ENCODE measurements at regions not wholly inside any gene's neighbourhood (a gene's known extent, or its start where the extent isn't known, plus 50 kb on each side); places are given as distances from the start of the nearest gene placed in this dataset.
A peak's percentile ranks its signal among the peaks of the same experiment; 100 is the strongest.

DNA sequence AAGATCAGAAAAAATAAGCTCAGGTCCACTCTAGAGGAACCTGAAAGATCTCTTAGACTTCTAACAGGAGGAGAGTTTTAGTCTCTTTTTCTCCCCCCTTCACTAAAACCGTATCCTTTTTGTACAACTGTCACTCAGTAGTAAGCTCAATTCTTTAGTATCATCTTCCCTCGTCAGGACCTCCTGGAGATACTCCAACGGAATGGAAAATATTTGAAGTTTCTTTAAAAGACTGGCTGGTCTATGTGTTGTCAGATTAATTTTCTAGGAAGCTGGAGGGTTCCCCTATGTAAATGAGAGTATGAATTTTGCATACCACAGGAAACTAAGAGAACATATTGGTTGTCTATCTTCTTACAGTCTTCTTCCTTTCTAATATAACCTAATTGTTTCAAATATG is 747.7 kb upstream of the CBLB start:
- no peak for DNase-seq (ENCODE audit: low read depth)

GRCh38 chr3:106617276-106617675 is 748.5 kb upstream of the CBLB start:
- DNase-seq (ENCODE audit: low read depth), result no peak

- no peak for DNase-seq (ENCODE audit: low read depth)
Measured at GRCh38 chr3:106620646-106621045, 751.8 kb upstream of the CBLB start.

- DNase-seq (ENCODE audit: low read depth), result no peak
Measured at GRCh38 chr3:106624154-106624553, 753.1 kb upstream of the CCDC54 start.

- DNase-seq (ENCODE audit: low read depth), result no peak
Measured at GRCh38 chr3:106628407-106628806, 748.8 kb upstream of the CCDC54 start.

- no peak for DNase-seq (ENCODE audit: low read depth)
Measured at GRCh38 chr3:106629215-106629832, 747.9 kb upstream of the CCDC54 start.

DNA sequence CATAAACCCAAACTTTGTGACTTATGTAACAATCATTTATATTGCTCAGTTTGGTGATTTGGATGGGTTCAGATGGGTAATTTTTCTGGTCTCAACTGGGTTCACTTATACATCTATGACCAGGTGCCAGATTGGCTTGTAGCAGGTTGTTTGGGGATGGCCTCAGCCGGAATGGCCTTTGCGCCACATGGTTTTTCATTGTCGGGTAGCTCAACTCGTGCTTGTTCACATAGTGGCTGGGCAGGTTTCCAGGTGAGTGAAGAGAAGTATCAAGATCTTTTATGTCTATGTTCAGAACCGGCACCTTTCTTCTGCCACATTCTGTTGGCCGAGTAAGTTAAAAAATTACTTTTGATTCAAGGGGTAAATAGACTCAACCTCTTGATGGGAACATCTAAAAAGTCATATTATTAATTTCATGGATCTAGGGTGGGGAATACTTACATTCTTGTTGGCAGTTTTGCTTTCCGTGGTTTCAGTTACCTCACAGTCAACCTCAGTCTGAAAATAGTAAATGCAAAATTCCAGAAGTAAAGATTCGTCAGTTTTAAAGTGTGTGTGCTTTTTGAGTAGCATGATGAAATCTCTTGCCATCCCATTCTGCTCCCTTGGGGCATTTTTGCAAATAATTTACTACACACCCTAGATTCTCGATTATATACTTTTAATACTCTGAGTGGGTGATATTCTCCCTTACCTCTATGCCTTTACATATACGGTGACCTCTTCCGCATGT is 745.7 kb upstream of the CCDC54 start:
- no peak for DNase-seq (ENCODE audit: low read depth)

- peak; percentile 64 for DNase-seq (ENCODE audit: low read depth)
Measured at GRCh38 chr3:106635271-106635670, 742.0 kb upstream of the CCDC54 start.

DNA sequence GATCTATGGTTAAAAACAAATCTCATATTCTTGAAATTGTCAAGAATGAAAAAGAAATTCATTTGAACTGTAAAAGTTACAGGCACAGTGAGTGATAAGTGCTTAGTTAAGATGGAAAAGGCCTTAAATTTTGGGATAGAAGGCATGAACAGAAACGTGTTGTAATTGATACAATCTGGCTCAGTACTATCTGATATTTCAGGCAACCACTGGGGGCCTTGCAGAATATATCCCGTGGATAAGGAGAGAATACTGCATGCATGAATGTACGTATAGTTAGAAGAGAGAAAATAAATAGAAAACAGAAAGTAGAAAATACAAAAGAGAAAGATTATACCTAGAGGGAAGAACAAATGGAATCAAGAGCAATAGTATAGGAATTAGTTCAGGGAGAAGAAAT is 741.4 kb upstream of the CCDC54 start:
- no peak for DNase-seq (ENCODE audit: low read depth)

DNA sequence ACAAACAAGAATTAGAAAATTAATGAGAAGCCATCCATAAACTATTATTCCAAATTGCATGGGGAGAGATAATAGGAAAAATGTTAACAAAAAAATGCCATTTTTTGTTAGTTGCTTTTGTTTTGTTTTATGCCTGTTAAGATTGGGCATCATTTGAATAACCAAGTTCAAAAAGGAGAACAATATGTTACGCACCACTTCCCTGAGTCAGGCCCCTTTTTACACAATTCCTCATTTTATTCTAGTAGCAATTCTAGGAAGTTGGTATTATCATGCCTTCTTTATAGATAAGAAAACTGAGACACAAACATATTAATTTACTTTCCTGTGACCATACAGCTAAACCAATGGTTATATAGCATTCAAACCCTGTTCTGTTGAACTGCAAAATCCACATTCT is 736.9 kb upstream of the CCDC54 start:
- no peak for DNase-seq (ENCODE audit: low read depth)

DNA sequence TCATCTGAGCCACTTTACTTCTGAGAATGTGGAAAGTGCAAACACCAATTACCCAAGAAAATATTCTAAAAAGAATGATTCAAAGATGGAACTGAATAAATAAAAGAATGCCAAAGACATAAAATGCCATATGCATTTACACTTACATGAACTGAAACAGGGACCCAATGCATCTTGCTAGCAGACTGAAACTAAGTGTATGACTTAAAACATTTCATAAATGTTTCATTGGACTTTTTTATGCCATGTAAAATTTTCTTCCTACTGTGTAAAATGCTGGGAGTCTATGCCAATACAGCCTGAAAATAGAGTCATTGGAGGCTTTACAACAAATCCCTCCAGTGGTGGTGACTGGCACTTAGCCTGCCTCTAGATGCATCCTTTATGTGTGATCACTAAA is 735.1 kb upstream of the CCDC54 start:
- no peak for DNase-seq (ENCODE audit: low read depth)

GRCh38 chr3:106643684-106644161 is 733.5 kb upstream of the CCDC54 start:
- DNase-seq (ENCODE audit: low read depth), result no peak

DNA sequence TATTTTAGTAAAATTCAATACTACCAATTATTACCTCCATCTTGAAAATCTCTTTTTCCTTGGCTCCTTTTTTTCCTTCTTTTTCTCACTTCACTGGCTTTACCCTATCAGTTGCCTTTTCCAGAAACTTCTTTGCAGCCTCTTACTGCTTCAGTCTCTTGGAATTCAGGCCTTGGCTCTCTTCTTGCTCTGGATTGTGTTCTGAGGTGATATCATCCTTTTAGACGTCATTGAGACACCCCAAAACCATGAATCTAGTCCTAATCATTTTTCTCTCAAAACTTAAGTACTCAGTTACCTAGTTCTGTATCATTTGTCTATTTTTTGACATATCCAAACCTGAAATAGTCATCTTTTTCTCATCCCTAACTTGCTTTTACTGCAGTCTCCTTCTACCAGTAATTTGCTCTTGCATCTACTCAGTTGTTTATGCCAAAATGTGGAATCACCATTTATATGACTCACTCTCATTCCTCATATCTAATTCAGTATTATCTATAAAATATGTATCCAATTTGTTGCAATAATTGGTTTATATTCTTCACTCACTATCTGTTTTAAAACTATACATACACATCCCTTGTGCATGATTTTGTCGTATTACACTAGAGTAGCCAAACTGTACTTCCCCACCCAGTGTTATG is 703.2 kb upstream of the CCDC54 start:
- DNase-seq (ENCODE audit: low read depth), result no peak

DNA sequence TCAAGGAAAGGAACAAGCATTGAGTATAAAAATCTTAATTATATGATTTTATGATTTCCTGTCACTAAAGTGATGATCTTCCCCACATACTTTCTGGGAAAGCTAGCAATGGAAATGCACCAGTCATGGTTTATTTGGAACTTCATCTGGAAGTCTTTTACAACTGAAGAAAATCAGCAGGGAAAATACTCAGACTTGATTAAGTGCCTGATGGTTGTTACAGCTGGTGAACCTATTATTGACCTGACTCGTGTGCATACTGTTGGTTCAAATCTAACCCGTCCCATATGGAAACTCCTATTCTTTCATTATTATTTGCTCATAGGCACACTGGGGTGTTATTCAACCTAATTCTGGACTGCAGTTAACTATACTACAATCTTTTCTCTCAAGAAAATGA is 701.8 kb upstream of the CCDC54 start:
- DNase-seq (ENCODE audit: low read depth), result no peak

DNA sequence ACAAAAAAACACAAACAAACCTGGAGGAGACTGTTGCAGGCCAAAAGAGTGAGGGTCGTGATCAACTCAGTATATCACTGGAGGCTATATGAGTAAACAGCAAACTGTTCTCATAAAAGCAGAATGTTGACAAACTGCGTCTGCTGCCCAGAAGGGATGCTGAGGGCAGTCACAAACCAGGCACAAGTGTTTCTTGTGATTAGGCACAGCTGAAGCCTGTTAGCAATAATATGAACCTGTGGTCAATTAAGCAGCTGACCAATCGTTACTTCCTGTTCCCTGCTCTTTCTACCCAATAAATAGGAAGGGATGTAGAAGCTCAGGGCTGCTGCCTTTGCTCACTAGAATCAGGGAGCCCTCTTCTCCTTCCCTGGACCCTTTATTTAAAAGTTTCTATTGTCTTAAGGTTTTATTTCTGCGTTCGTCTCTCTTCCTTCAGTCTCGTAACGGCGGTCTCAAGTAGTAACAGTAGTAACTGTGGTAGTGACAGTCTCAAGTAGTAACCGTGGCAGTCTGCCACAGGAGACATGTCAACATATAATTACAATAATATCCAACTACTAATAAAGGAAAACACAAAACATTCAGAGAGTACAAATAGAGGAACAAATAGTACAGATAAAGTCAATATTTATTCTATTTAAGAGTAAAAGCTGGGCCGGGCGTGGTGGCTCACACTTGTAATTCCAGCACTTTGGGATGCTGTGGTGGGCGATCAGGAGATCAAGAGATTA is 698.4 kb upstream of the CCDC54 start:
- no peak for DNase-seq (ENCODE audit: low read depth)

GRCh38 chr3:106683953-106684620 is 693.2 kb upstream of the CCDC54 start:
- no peak for DNase-seq (ENCODE audit: low read depth)

DNA sequence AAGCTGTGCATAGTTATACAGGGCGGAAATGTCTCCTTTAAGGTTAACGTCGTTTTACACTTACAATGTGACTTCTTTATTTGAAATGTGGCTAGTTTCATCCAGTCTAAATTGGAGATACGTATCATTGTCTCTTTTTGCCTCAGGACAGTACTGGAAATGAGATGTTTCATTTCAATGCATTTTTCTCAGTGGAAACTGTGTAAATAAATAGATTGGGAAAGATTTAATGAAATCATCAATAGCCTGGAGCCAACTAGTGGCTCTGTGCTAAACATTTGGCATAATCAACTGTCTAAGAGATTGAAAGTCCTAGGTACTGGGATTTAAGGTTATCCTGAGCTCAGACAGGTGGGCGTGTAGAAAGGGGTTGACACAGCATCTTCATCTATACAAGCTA is 691.5 kb upstream of the CCDC54 start:
- DNase-seq (ENCODE audit: low read depth), result no peak

GRCh38 chr3:106687905-106688304 is 689.3 kb upstream of the CCDC54 start:
- DNase-seq (ENCODE audit: low read depth), result no peak

DNA sequence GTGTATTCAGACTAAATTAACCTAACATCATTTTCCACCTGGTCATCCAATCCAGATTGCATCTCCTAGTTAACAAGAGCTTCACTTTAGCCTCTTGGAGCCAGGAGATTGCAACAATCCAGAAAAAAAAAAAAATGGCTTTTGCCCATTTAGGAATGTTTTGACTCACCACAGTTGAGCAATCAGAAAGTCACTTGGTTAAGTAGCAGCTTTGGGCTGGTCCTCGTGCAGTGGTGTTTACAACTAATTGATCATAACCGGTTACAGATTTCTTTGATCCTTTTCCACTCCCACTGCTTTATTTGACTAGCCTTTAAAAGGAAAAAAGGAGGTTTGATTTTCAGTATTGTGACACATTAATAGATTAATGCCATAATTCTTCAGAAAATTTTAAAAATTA is 688.8 kb upstream of the CCDC54 start:
- peak; percentile 48 for DNase-seq (ENCODE audit: low read depth)

- no peak for DNase-seq (ENCODE audit: low read depth)
Measured at GRCh38 chr3:106691476-106691875, 685.8 kb upstream of the CCDC54 start.

DNA sequence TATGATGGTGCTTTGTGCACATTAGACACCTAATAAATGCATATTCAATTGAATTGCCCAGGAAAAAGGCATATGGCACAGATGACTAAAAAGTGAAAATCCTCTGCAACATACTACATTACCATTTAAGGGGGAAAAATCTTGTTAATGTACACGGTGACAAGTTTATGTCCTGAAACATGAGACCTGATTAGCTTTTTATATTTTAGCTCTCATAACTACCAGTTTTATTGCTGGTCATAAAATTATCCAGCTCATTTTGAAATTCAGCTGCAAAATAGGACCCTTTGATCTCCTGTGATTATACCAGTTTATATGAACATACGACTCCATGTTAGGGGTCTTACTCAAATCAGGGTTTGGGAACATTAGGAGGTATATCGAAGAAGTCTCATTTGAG is 684.6 kb upstream of the CCDC54 start:
- DNase-seq (ENCODE audit: low read depth), result no peak

DNA sequence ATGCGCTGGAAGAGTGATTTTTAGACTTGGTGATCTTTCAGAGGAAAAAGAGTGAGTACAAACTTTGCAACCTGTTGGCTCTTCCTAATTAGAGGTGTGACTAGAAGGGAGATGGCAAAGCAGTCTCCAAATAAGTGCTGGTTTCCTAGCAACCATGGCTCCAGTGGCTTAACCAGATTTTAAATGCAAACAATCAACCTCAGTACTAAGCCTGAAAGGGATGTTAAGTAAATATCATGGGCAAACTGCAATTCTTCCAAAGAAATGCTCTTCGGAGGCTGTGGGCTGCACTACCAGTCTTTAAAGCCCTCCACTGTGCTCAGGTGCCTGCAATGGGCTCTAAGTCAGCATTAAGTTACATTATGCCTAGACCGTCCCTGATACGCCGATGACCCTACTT is 678.1 kb upstream of the CCDC54 start:
- DNase-seq (ENCODE audit: low read depth), result no peak

All from non-pigmented ciliary epithelial cell (primary cell).